Left ventricle myocardium inferior (tissue), 1 donor: ENCODE measurements at regions not wholly inside any gene's neighbourhood (a gene's known extent, or its start where the extent isn't known, plus 50 kb on each side); places are given as distances from the start of the nearest gene placed in this dataset.

Experiments
- DNase-seq: peaks from one replicate; pipeline ENCODE4 v3.0.0-alpha.2; 2020
- H3K27ac ChIP-seq: fragments of 200-600 bp; replicated peaks from 2 replicates; pipeline ENCODE4 v1.8.0; 2021
- H3K27me3 ChIP-seq: fragments of 200-600 bp; 2 replicates; pipeline ENCODE4 v1.8.0; 2021; ENCODE audit warnings: low read depth
- H3K36me3 ChIP-seq: fragments of 200-600 bp; 2 replicates; pipeline ENCODE4 v1.8.0; 2021
- H3K4me1 ChIP-seq: fragments of 200-600 bp; 2 replicates; pipeline ENCODE4 v1.8.0; 2021
- H3K4me3 ChIP-seq: fragments of 200-600 bp; 2 replicates; pipeline ENCODE4 v1.8.0; 2021; ENCODE audit warnings: mild to moderate bottlenecking, moderate library complexity
- H3K9me3 ChIP-seq: fragments of 200-600 bp; replicated peaks from 2 replicates; pipeline ENCODE4 v1.8.0; 2021
- CTCF ChIP-seq: fragments of 200-600 bp; IDR thresholded peaks from 2 replicates; pipeline ENCODE4 v1.8.0; 2021; ENCODE audit warnings: antibody characterized with exemption, mild to moderate bottlenecking, borderline replicate concordance
- intact Hi-C: fragments of 100-400 bp; cut with micrococcal nuclease; formaldehyde crosslinking; loops from one replicate; pipeline ENCODE4 v1.11.0; 2022
- donor health status: DM: no; HTN: yes; CAD: no; lungs with severe emphysema.

GRCh38 chr4:17194586-17194985, 296.1 kb upstream of the LDB2 start:
- peaks cover 13% of the 10 kb centered on the region for H3K4me1 ChIP-seq
- DNase-seq: no peak
- no peaks in the 10 kb centered on the region for H3K27me3 ChIP-seq
- H3K36me3 ChIP-seq: no peaks in the 10 kb centered on the region
- peaks cover 10% of the 10 kb centered on the region for H3K9me3 ChIP-seq
- H3K27ac ChIP-seq: no peak overlapping the region
- intact Hi-C loops: no loop called here
- TF ChIP-seq CTCF: no peak
- no peak overlapping the region for H3K4me3 ChIP-seq

- peak overlapping the region; percentile 75 for H3K27ac ChIP-seq
- no peak overlapping the region for H3K4me3 ChIP-seq
- no peak for DNase-seq
- TF ChIP-seq CTCF: no peak
- peaks cover 4% of the 10 kb centered on the region for H3K4me1 ChIP-seq
- intact Hi-C loops: no loop called here
- peaks cover 5% of the 10 kb centered on the region for H3K9me3 ChIP-seq
- no peaks in the 10 kb centered on the region for H3K27me3 ChIP-seq
- H3K36me3 ChIP-seq: no peaks in the 10 kb centered on the region
These were observed 291.3 kb upstream of the LDB2 start for GRCh38 chr4:17189759-17190158.

- H3K27ac ChIP-seq: peak overlapping the region; percentile 75
- intact Hi-C loops: no loop called here
- DNase-seq: no peak
These were observed 290.9 kb upstream of the LDB2 start for GRCh38 chr4:17189401-17189720.

GRCh38 chr4:17188547-17189400, 290.3 kb upstream of the LDB2 start:
- peaks cover 5% of the 10 kb centered on the region for H3K9me3 ChIP-seq
- no peak overlapping the region for H3K4me3 ChIP-seq
- no peaks in the 10 kb centered on the region for H3K36me3 ChIP-seq
- peaks cover 4% of the 10 kb centered on the region for H3K4me1 ChIP-seq
- H3K27ac ChIP-seq: peak overlapping the region; percentile 75
- intact Hi-C loops: no loop called here
- TF ChIP-seq CTCF: no peak
- no peaks in the 10 kb centered on the region for H3K27me3 ChIP-seq
- DNase-seq: no peak

More at GRCh38 chr4:17189401-17189720, 290.9 kb upstream of the LDB2 start:
- H3K4me1 ChIP-seq: peaks cover 4% of the 10 kb centered on the region
- no peaks in the 10 kb centered on the region for H3K36me3 ChIP-seq
- H3K27me3 ChIP-seq: no peaks in the 10 kb centered on the region
- H3K9me3 ChIP-seq: peaks cover 5% of the 10 kb centered on the region
- TF ChIP-seq CTCF: no peak
- H3K4me3 ChIP-seq: no peak overlapping the region

- DNase-seq: no peak
- Histone ChIP-seq H3K27ac (peak overlapping the region; percentile 75), H3K27me3 (no peaks in the 10 kb centered on the region), H3K4me1 (peaks cover 4% of the 10 kb centered on the region), H3K36me3 (no peaks in the 10 kb centered on the region), H3K4me3 (no peak overlapping the region), H3K9me3 (peaks cover under 1% of the 10 kb centered on the region)
- TF ChIP-seq CTCF: no peak
- intact Hi-C loops: no loop called here
These were observed 289.7 kb upstream of the LDB2 start for GRCh38 chr4:17188125-17188524.
